ENCODE measurements at regions not wholly inside any gene's neighbourhood (a gene's known extent, or its start where the extent isn't known, plus 50 kb on each side); places are given as distances from the start of the nearest gene placed in this dataset.

- H3K4ac ChIP-seq (ENCODE audit: low read depth, low read length), result no peak overlapping the region
- H4K12ac ChIP-seq (ENCODE audit: low read depth, low read length), result no peak overlapping the region
- no peak overlapping the region for H4K91ac ChIP-seq (ENCODE audit: low read depth, low read length)
- no peaks in the 10 kb centered on the region for H3K36me3 ChIP-seq (ENCODE audit: control insufficient read depth in 1 of 2, insufficient read depth in 2 of 2, low read length in 2 of 2)
- no peak for DNase-seq
- peaks cover 7% of the 10 kb centered on the region for H3K9me3 ChIP-seq (ENCODE audit: insufficient read depth, low read depth, low read length)
- no peak overlapping the region for H3K18ac ChIP-seq (ENCODE audit: low read length)
- no peaks in the 10 kb centered on the region for H3K79me1 ChIP-seq (ENCODE audit: low read length)
- no peak overlapping the region for H3K4me3 ChIP-seq (ENCODE audit: low read depth, low read length)
- no peak overlapping the region for H3K9ac ChIP-seq (ENCODE audit: low read length)
- no peak overlapping the region for H3K14ac ChIP-seq (ENCODE audit: low read length)
- no peak overlapping the region for H2AFZ ChIP-seq (ENCODE audit: insufficient read depth, low read length, poor library complexity)
- no peak overlapping the region for H3K27ac ChIP-seq (ENCODE audit: low read depth, low read length)
- no peak overlapping the region for H2BK12ac ChIP-seq (ENCODE audit: low read length)
- no peak overlapping the region for H3K4me2 ChIP-seq (ENCODE audit: low read length)
- H3K79me2 ChIP-seq (ENCODE audit: control insufficient read depth, insufficient read depth, low read length, poor library complexity), result no peaks in the 10 kb centered on the region
- no CpG with 5 or more reads among the region's 7 CpGs for WGBS (ENCODE audit: extremely low coverage, insufficient coverage, insufficient read length)
- H3K23ac ChIP-seq (ENCODE audit: low read length), result no peak overlapping the region
- H2BK5ac ChIP-seq (ENCODE audit: low read depth, low read length, poor library complexity), result no peak overlapping the region
- H2AK5ac ChIP-seq (ENCODE audit: low read length), result no peak overlapping the region
- no peak overlapping the region for H4K8ac ChIP-seq (ENCODE audit: low read depth, low read length)
- no peak overlapping the region for H2BK120ac ChIP-seq (ENCODE audit: insufficient read depth, low read length, poor library complexity)
- no peaks in the 10 kb centered on the region for H3K4me1 ChIP-seq (ENCODE audit: control insufficient read depth in 1 of 2, insufficient read depth in 2 of 2, low read length in 2 of 2)
- no peaks in the 10 kb centered on the region for H3K27me3 ChIP-seq (ENCODE audit: insufficient read depth, low read length)
Observed at GRCh38 chr14:97005934-97006333, 208.8 kb downstream of the VRK1 start.

- Histone ChIP-seq H2AK5ac (ENCODE audit: low read length) (no peak overlapping the region), H3K4me3 (ENCODE audit: low read depth, low read length) (no peak overlapping the region), H3K4ac (ENCODE audit: low read depth, low read length) (no peak overlapping the region), H4K8ac (ENCODE audit: low read depth, low read length) (no peak overlapping the region), H4K91ac (ENCODE audit: low read depth, low read length) (no peak overlapping the region), H3K4me2 (ENCODE audit: low read length) (no peak overlapping the region), H3K18ac (ENCODE audit: low read length) (no peak overlapping the region), H2BK120ac (ENCODE audit: insufficient read depth, low read length, poor library complexity) (no peak overlapping the region), H3K79me2 (ENCODE audit: control insufficient read depth, insufficient read depth, low read length, poor library complexity) (no peaks in the 10 kb centered on the region), H3K23ac (ENCODE audit: low read length) (no peak overlapping the region), H3K9me3 (ENCODE audit: insufficient read depth, low read depth, low read length) (peaks cover 7% of the 10 kb centered on the region), H3K27ac (ENCODE audit: low read depth, low read length) (no peak overlapping the region), H3K36me3 (ENCODE audit: control insufficient read depth in 1 of 2, insufficient read depth in 2 of 2, low read length in 2 of 2) (no peaks in the 10 kb centered on the region), H2AFZ (ENCODE audit: insufficient read depth, low read length, poor library complexity) (no peak overlapping the region), H3K79me1 (ENCODE audit: low read length) (no peaks in the 10 kb centered on the region), H3K27me3 (ENCODE audit: insufficient read depth, low read length) (no peaks in the 10 kb centered on the region), H3K9ac (ENCODE audit: low read length) (no peak overlapping the region), H4K12ac (ENCODE audit: low read depth, low read length) (no peak overlapping the region), H2BK5ac (ENCODE audit: low read depth, low read length, poor library complexity) (no peak overlapping the region), H3K4me1 (ENCODE audit: control insufficient read depth in 1 of 2, insufficient read depth in 2 of 2, low read length in 2 of 2) (no peaks in the 10 kb centered on the region), H2BK12ac (ENCODE audit: low read length) (no peak overlapping the region), H3K14ac (ENCODE audit: low read length) (no peak overlapping the region)
- WGBS (ENCODE audit: extremely low coverage, insufficient coverage, insufficient read length), result no CpG with 5 or more reads among the region's 8 CpGs
- peak in 1 of 2 donors; percentile 17 for DNase-seq
Observed at GRCh38 chr14:97010491-97011160, 213.4 kb downstream of the VRK1 start.

- Histone ChIP-seq H4K91ac (ENCODE audit: low read depth, low read length) (no peak overlapping the region), H3K27me3 (ENCODE audit: insufficient read depth, low read length) (no peaks in the 10 kb centered on the region), H3K9me3 (ENCODE audit: insufficient read depth, low read depth, low read length) (no peaks in the 10 kb centered on the region), H3K14ac (ENCODE audit: low read length) (no peak overlapping the region), H2AK5ac (ENCODE audit: low read length) (no peak overlapping the region), H3K36me3 (ENCODE audit: control insufficient read depth in 1 of 2, insufficient read depth in 2 of 2, low read length in 2 of 2) (no peaks in the 10 kb centered on the region), H2AFZ (ENCODE audit: insufficient read depth, low read length, poor library complexity) (no peak overlapping the region), H3K27ac (ENCODE audit: low read depth, low read length) (no peak overlapping the region), H3K4me2 (ENCODE audit: low read length) (no peak overlapping the region), H3K23ac (ENCODE audit: low read length) (no peak overlapping the region), H2BK120ac (ENCODE audit: insufficient read depth, low read length, poor library complexity) (no peak overlapping the region), H3K9ac (ENCODE audit: low read length) (no peak overlapping the region), H4K12ac (ENCODE audit: low read depth, low read length) (no peak overlapping the region), H3K79me1 (ENCODE audit: low read length) (no peaks in the 10 kb centered on the region), H2BK5ac (ENCODE audit: low read depth, low read length, poor library complexity) (no peak overlapping the region), H3K4me1 (ENCODE audit: control insufficient read depth in 1 of 2, insufficient read depth in 2 of 2, low read length in 2 of 2) (no peaks in the 10 kb centered on the region), H2BK12ac (ENCODE audit: low read length) (no peak overlapping the region), H3K18ac (ENCODE audit: low read length) (no peak overlapping the region), H3K4ac (ENCODE audit: low read depth, low read length) (no peak overlapping the region), H4K8ac (ENCODE audit: low read depth, low read length) (no peak overlapping the region), H3K79me2 (ENCODE audit: control insufficient read depth, insufficient read depth, low read length, poor library complexity) (no peaks in the 10 kb centered on the region), H3K4me3 (ENCODE audit: low read depth, low read length) (no peak overlapping the region)
- no CpG with 5 or more reads among the region's 7 CpGs for WGBS (ENCODE audit: extremely low coverage, insufficient coverage, insufficient read length)
- no peak for DNase-seq
Observed at GRCh38 chr14:97013878-97014277, 216.7 kb downstream of the VRK1 start.

GRCh38 chr14:97021001-97021400 is 223.8 kb downstream of the VRK1 start:
- no peak for DNase-seq
- Histone ChIP-seq H3K27ac (ENCODE audit: low read depth, low read length) (no peak overlapping the region), H2AK5ac (ENCODE audit: low read length) (no peak overlapping the region), H3K4me3 (ENCODE audit: low read depth, low read length) (no peak overlapping the region), H3K79me1 (ENCODE audit: low read length) (no peaks in the 10 kb centered on the region), H4K91ac (ENCODE audit: low read depth, low read length) (no peak overlapping the region), H4K12ac (ENCODE audit: low read depth, low read length) (no peak overlapping the region), H3K4me1 (ENCODE audit: control insufficient read depth in 1 of 2, insufficient read depth in 2 of 2, low read length in 2 of 2) (no peaks in the 10 kb centered on the region), H2BK120ac (ENCODE audit: insufficient read depth, low read length, poor library complexity) (no peak overlapping the region), H3K27me3 (ENCODE audit: insufficient read depth, low read length) (no peaks in the 10 kb centered on the region), H3K4ac (ENCODE audit: low read depth, low read length) (no peak overlapping the region), H3K4me2 (ENCODE audit: low read length) (no peak overlapping the region), H3K23ac (ENCODE audit: low read length) (no peak overlapping the region), H3K14ac (ENCODE audit: low read length) (no peak overlapping the region), H4K8ac (ENCODE audit: low read depth, low read length) (no peak overlapping the region), H3K79me2 (ENCODE audit: control insufficient read depth, insufficient read depth, low read length, poor library complexity) (no peaks in the 10 kb centered on the region), H2AFZ (ENCODE audit: insufficient read depth, low read length, poor library complexity) (no peak overlapping the region), H3K9me3 (ENCODE audit: insufficient read depth, low read depth, low read length) (peaks cover 1% of the 10 kb centered on the region), H3K9ac (ENCODE audit: low read length) (no peak overlapping the region), H3K36me3 (ENCODE audit: control insufficient read depth in 1 of 2, insufficient read depth in 2 of 2, low read length in 2 of 2) (no peaks in the 10 kb centered on the region), H3K18ac (ENCODE audit: low read length) (no peak overlapping the region), H2BK5ac (ENCODE audit: low read depth, low read length, poor library complexity) (no peak overlapping the region), H2BK12ac (ENCODE audit: low read length) (no peak overlapping the region)
- whole genome bisulfite sequencing (ENCODE audit: extremely low coverage, insufficient coverage, insufficient read length), result no CpG with 5 or more reads among the region's 4 CpGs
